HFF-Myc (cell line): ENCODE measurements at regions not wholly inside any gene's neighbourhood (a gene's known extent, or its start where the extent isn't known, plus 50 kb on each side); places are given as distances from the start of the nearest gene placed in this dataset.

Experiments
- DNase-seq: peaks from one replicate; pipeline ENCODE4 v3.0.0-alpha.2; 2011; ENCODE audit warnings: low read depth; ENCODE audit errors: extremely low read depth
- H3K4me3 ChIP-seq: replicated peaks from 2 replicates; pipeline ENCODE4 v1.5.1; 2011; ENCODE audit warnings: low read depth, mild to moderate bottlenecking, control low read depth, low read length
- CTCF ChIP-seq: IDR thresholded peaks from 2 replicates; pipeline ENCODE4 v1.5.1; 2012; ENCODE audit warnings: mild to moderate bottlenecking, low read depth, low read length, control low read depth; ENCODE audit errors: missing control alignments

- TF ChIP-seq CTCF, result no peak
- H3K4me3 ChIP-seq, result no peak overlapping the region
- DNase-seq, result no peak
Measured at GRCh38 chr15:35867356-35867755, 321.4 kb upstream of the DPH6 start.

GRCh38 chr15:35871282-35871681, 325.3 kb upstream of the DPH6 start:
- no peak for TF ChIP-seq CTCF

GRCh38 chr15:35871812-35872211, 325.8 kb upstream of the DPH6 start:
- DNase-seq, result no peak
- no peak overlapping the region for H3K4me3 ChIP-seq
- no peak for TF ChIP-seq CTCF

More at GRCh38 chr15:35871282-35871681, 325.3 kb upstream of the DPH6 start:
- no peak for DNase-seq
- H3K4me3 ChIP-seq, result no peak overlapping the region

GRCh38 chr15:35872577-35872976, 326.6 kb upstream of the DPH6 start:
- no peak for DNase-seq
- no peak overlapping the region for H3K4me3 ChIP-seq
- no peak for TF ChIP-seq CTCF

GRCh38 chr15:35874260-35874905, 328.4 kb upstream of the DPH6 start:
- peak; percentile 29 for DNase-seq
- TF ChIP-seq CTCF, result no peak

GRCh38 chr15:35876762-35877161, 330.8 kb upstream of the DPH6 start:
- DNase-seq, result no peak
- no peak overlapping the region for H3K4me3 ChIP-seq
- no peak for TF ChIP-seq CTCF

More at GRCh38 chr15:35874260-35874905, 328.4 kb upstream of the DPH6 start:
- no peak overlapping the region for H3K4me3 ChIP-seq

- DNase-seq, result no peak
Measured at GRCh38 chr15:35880896-35881295, 334.9 kb upstream of the DPH6 start.

More at GRCh38 chr15:35880896-35881295, 334.9 kb upstream of the DPH6 start:
- H3K4me3 ChIP-seq, result no peak overlapping the region
- TF ChIP-seq CTCF, result no peak
